ENCODE measurements at regions not wholly inside any gene's neighbourhood (a gene's known extent, or its start where the extent isn't known, plus 50 kb on each side); places are given as distances from the start of the nearest gene placed in this dataset.

- TF ChIP-seq POLR2A (IDR thresholded peaks at IDR 0.05; ENCODE audit: low read length), result no peak
- no peak for TF ChIP-seq GATA1 (IDR thresholded peaks at IDR 0.05; ENCODE audit: low read depth, low read length)
Observed at GRCh38 chr12:3379079-3379478, 111.9 kb upstream of the PRMT8 start.

Measured in erythroblast (primary cell).